Esophagus squamous epithelium (tissue), 4 donors: ENCODE measurements at regions not wholly inside any gene's neighbourhood (a gene's known extent, or its start where the extent isn't known, plus 50 kb on each side); places are given as distances from the start of the nearest gene placed in this dataset.

Source experiments
- POLR2A ChIP-seq, 4 donors: fragments of 450-650 bp; IDR thresholded peaks; one replicate each; pipeline ENCODE4 v1.6.1; 2017; ENCODE audit warnings: antibody characterized with exemption in 4 of 4, mild to moderate bottlenecking in 4 of 4, moderate library complexity in 3 of 4
- TF ChIP-seq, protein P1 (sequence below), 6 experiments: fragments of 450-650 bp in 4 of 6; fragments of 200-600 bp in 2 of 6; sonication (generic) in 2 of 6; IDR thresholded peaks; one replicate each; pipeline ENCODE4 v1.5.1; 2016 to 2019; ENCODE audit warnings: antibody characterized with exemption in 6 of 6, mild to moderate bottlenecking in 4 of 6, moderate library complexity in 4 of 6

DNA sequence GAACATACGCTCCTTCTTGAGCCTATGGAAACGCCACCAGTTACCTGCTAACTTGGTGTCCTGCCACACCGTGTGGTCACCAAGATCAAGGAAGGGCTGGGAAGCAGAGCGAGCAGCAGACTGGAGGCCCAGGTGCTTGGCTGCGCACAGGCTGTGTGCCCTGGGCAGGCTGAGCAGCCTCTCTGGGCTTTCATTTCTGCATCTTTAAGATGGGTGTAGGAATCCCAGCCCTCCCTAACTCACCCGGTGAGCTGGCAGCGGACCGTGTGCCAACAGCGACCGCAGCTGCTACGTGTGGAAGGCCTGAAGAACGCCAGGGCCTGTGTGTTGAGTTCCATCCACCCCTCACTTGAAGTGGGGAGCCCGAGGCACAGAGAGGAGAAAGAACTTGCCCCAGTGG is 80.0 kb downstream of the IRF8 start:
- TF ChIP-seq, protein P1, sequence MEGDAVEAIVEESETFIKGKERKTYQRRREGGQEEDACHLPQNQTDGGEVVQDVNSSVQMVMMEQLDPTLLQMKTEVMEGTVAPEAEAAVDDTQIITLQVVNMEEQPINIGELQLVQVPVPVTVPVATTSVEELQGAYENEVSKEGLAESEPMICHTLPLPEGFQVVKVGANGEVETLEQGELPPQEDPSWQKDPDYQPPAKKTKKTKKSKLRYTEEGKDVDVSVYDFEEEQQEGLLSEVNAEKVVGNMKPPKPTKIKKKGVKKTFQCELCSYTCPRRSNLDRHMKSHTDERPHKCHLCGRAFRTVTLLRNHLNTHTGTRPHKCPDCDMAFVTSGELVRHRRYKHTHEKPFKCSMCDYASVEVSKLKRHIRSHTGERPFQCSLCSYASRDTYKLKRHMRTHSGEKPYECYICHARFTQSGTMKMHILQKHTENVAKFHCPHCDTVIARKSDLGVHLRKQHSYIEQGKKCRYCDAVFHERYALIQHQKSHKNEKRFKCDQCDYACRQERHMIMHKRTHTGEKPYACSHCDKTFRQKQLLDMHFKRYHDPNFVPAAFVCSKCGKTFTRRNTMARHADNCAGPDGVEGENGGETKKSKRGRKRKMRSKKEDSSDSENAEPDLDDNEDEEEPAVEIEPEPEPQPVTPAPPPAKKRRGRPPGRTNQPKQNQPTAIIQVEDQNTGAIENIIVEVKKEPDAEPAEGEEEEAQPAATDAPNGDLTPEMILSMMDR (IDR thresholded peaks at IDR 0.05) = no peak
- no peak for TF ChIP-seq POLR2A (IDR thresholded peaks at IDR 0.05)
